ENCODE measurements at regions not wholly inside any gene's neighbourhood (a gene's known extent, or its start where the extent isn't known, plus 50 kb on each side); places are given as distances from the start of the nearest gene placed in this dataset.

DNA sequence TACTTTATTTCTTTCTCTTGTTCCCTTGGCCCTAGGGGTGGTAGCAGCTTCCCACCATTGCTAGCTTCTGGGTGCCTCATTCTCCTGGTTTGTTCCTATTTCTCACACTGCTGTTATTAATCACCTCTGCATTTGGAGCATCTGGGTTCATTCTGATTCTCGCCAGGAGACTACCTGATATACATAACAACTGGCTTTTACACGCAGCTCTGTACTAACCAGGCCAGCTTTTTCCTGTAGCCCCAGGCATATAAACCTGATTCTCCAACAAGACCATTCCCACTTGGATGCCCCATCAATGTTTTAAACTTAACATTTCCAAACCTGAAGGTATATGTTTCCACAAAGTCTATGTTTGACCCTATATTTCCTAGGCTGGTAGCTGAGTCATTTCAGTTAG lies 403.9 kb upstream of the DCC start:
- Histone ChIP-seq H2AFZ (ENCODE audit: control insufficient read depth, low read depth, low read length) (no peak overlapping the region), H3K27ac (ENCODE audit: control insufficient read depth, insufficient read depth) (no peak overlapping the region), H3K4me3 (no peak overlapping the region), H3K4me2 (ENCODE audit: control insufficient read depth, insufficient read depth) (no peak overlapping the region), H3K4me1 (ENCODE audit: control insufficient read depth, insufficient read depth, low read length) (no peaks in the 10 kb centered on the region), H3K9me3 (replicated peaks; ENCODE audit: control insufficient read depth, insufficient read depth, low read length) (no peaks in the 10 kb centered on the region), H3K79me2 (ENCODE audit: control insufficient read depth, insufficient read depth, low read length) (no peaks in the 10 kb centered on the region), H3K27me3 (replicated peaks in 1 of 2; ENCODE audit: control insufficient read depth in 2 of 2, insufficient read depth in 2 of 2, low read length in 1 of 2) (no peaks in the 10 kb centered on the region), H4K20me1 (ENCODE audit: control insufficient read depth, insufficient read depth) (no peaks in the 10 kb centered on the region), H3K36me3 (ENCODE audit: control insufficient read depth in 2 of 2, insufficient read depth in 2 of 2, low read length in 1 of 2) (no peaks in the 10 kb centered on the region), H3K9ac (ENCODE audit: control insufficient read depth, insufficient read depth, low read length) (no peak overlapping the region)
- ATAC-seq (no peak), DNase-seq (ENCODE audit: low read depth, low spot score) (no peak), FAIRE-seq (no peak)
- no TSS peak for BruUV-seq (replicated peaks)
- ChIA-PET RAD21 (ENCODE audit: unreplicated experiment) (interaction anchor here (0.7 to 1.6 kb wide), 3 partner anchors 64 to 352 kb away, joined by 3 to 4 read pairs (median 3); no protein-coding TSS in a partner anchor), CTCF (interaction anchor here (0.6 to 1.1 kb wide), 3 partner anchors 11 to 240 kb away, joined by 3 read pairs; no protein-coding TSS in a partner anchor), SMC1A (ENCODE audit: uncharacterized antibody, unreplicated experiment) (interaction anchor here (0.9 to 2.0 kb wide), 7 partner anchors 10 to 267 kb away, joined by 3 to 4 read pairs (median 3); no protein-coding TSS in a partner anchor), POLR2A (no interaction called here)
- 41% methylated on average over 2 of the region's 2 CpGs for WGBS (ENCODE audit: insufficient coverage, insufficient replicate concordance, low lambda C conversion rate, missing lambda C conversion rate)
- in situ Hi-C loops (cut with MboI) = no loop called here
- intact Hi-C loops (cut with micrococcal nuclease; ENCODE audit: unreplicated experiment) = no loop called here
- TF ChIP-seq, protein P1, sequence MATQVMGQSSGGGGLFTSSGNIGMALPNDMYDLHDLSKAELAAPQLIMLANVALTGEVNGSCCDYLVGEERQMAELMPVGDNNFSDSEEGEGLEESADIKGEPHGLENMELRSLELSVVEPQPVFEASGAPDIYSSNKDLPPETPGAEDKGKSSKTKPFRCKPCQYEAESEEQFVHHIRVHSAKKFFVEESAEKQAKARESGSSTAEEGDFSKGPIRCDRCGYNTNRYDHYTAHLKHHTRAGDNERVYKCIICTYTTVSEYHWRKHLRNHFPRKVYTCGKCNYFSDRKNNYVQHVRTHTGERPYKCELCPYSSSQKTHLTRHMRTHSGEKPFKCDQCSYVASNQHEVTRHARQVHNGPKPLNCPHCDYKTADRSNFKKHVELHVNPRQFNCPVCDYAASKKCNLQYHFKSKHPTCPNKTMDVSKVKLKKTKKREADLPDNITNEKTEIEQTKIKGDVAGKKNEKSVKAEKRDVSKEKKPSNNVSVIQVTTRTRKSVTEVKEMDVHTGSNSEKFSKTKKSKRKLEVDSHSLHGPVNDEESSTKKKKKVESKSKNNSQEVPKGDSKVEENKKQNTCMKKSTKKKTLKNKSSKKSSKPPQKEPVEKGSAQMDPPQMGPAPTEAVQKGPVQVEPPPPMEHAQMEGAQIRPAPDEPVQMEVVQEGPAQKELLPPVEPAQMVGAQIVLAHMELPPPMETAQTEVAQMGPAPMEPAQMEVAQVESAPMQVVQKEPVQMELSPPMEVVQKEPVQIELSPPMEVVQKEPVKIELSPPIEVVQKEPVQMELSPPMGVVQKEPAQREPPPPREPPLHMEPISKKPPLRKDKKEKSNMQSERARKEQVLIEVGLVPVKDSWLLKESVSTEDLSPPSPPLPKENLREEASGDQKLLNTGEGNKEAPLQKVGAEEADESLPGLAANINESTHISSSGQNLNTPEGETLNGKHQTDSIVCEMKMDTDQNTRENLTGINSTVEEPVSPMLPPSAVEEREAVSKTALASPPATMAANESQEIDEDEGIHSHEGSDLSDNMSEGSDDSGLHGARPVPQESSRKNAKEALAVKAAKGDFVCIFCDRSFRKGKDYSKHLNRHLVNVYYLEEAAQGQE (IDR thresholded peaks at IDR 0.05; ENCODE audit: low read depth, low read length) = no peak
- TF ChIP-seq MYC (IDR thresholded peaks at IDR 0.05; ENCODE audit: insufficient read depth, insufficient read length, insufficient replicate concordance, low read length, severe bottlenecking) (no peak), STAT3 (IDR thresholded peaks at IDR 0.05; ENCODE audit: low read depth, low read length) (no peak), CHD2 (IDR thresholded peaks at IDR 0.05; ENCODE audit: borderline replicate concordance, low read depth, low read length) (no peak), ZNF217 (IDR thresholded peaks at IDR 0.05) (no peak), ETV6 (conservative IDR thresholded peaks at IDR 0.05 in 1 of 2, IDR thresholded peaks at IDR 0.05 in 1 of 2; ENCODE audit: borderline replicate concordance in 1 of 2, low read depth in 1 of 2) (no peak), POU2F2 (IDR thresholded peaks at IDR 0.05; ENCODE audit: borderline replicate concordance, low read depth, low read length) (no peak), SREBF2 (IDR thresholded peaks at IDR 0.05; ENCODE audit: low read length) (no peak), DPF2 (IDR thresholded peaks at IDR 0.05) (no peak), LARP7 (IDR thresholded peaks at IDR 0.05) (no peak), JUND (IDR thresholded peaks at IDR 0.05; ENCODE audit: low read depth, low read length) (no peak)
- TF ChIP-seq, protein P2, sequence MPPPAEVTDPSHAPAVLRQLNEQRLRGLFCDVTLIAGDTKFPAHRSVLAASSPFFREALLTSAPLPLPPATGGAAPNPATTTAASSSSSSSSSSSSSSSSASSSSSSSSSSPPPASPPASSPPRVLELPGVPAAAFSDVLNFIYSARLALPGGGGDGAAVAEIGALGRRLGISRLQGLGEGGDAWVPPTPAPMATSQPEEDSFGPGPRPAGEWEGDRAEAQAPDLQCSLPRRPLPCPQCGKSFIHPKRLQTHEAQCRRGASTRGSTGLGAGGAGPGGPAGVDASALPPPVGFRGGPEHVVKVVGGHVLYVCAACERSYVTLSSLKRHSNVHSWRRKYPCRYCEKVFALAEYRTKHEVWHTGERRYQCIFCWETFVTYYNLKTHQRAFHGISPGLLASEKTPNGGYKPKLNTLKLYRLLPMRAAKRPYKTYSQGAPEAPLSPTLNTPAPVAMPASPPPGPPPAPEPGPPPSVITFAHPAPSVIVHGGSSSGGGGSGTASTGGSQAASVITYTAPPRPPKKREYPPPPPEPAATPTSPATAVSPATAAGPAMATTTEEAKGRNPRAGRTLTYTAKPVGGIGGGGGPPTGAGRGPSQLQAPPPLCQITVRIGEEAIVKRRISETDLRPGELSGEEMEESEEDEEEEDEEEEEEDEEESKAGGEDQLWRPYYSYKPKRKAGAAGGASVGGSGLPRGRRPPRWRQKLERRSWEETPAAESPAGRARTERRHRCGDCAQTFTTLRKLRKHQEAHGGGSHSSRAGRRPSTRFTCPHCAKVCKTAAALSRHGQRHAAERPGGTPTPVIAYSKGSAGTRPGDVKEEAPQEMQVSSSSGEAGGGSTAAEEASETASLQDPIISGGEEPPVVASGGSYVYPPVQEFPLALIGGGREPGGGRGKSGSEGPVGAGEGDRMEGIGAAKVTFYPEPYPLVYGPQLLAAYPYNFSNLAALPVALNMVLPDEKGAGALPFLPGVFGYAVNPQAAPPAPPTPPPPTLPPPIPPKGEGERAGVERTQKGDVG (CRISPR knock-in tag; IDR thresholded peaks at IDR 0.05) = no peak
- TF ChIP-seq, protein P3, sequence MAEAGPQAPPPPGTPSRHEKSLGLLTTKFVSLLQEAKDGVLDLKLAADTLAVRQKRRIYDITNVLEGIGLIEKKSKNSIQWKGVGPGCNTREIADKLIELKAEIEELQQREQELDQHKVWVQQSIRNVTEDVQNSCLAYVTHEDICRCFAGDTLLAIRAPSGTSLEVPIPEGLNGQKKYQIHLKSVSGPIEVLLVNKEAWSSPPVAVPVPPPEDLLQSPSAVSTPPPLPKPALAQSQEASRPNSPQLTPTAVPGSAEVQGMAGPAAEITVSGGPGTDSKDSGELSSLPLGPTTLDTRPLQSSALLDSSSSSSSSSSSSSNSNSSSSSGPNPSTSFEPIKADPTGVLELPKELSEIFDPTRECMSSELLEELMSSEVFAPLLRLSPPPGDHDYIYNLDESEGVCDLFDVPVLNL (IDR thresholded peaks at IDR 0.05; ENCODE audit: low read depth, low read length) = no peak
- TF ChIP-seq, protein P4, sequence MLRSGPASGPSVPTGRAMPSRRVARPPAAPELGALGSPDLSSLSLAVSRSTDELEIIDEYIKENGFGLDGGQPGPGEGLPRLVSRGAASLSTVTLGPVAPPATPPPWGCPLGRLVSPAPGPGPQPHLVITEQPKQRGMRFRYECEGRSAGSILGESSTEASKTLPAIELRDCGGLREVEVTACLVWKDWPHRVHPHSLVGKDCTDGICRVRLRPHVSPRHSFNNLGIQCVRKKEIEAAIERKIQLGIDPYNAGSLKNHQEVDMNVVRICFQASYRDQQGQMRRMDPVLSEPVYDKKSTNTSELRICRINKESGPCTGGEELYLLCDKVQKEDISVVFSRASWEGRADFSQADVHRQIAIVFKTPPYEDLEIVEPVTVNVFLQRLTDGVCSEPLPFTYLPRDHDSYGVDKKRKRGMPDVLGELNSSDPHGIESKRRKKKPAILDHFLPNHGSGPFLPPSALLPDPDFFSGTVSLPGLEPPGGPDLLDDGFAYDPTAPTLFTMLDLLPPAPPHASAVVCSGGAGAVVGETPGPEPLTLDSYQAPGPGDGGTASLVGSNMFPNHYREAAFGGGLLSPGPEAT (IDR thresholded peaks at IDR 0.05; ENCODE audit: low read depth) = no peak

All from GM12878 (cell line).